Omental fat pad (tissue), 3 donors: ENCODE measurements at regions not wholly inside any gene's neighbourhood (a gene's known extent, or its start where the extent isn't known, plus 50 kb on each side); places are given as distances from the start of the nearest gene placed in this dataset.

Source experiments
- ATAC-seq: fragments of 150-250 bp; one replicate; pipeline ENCODE4 v1.9.1; 2016; ENCODE audit warnings: mild to moderate bottlenecking, moderate library complexity; ENCODE audit not compliant: low FRiP score
- DNase-seq: peaks from one replicate; pipeline ENCODE4 v3.0.0-alpha.2; 2019; ENCODE audit warnings: low spot score
- TF ChIP-seq, protein P1 (sequence below), 3 donors: fragments of 450-650 bp; IDR thresholded peaks; one replicate each; pipeline ENCODE4 v1.5.1; 2016 to 2017; ENCODE audit warnings: antibody characterized with exemption in 3 of 3, mild to moderate bottlenecking in 3 of 3, moderate library complexity in 2 of 3

DNA sequence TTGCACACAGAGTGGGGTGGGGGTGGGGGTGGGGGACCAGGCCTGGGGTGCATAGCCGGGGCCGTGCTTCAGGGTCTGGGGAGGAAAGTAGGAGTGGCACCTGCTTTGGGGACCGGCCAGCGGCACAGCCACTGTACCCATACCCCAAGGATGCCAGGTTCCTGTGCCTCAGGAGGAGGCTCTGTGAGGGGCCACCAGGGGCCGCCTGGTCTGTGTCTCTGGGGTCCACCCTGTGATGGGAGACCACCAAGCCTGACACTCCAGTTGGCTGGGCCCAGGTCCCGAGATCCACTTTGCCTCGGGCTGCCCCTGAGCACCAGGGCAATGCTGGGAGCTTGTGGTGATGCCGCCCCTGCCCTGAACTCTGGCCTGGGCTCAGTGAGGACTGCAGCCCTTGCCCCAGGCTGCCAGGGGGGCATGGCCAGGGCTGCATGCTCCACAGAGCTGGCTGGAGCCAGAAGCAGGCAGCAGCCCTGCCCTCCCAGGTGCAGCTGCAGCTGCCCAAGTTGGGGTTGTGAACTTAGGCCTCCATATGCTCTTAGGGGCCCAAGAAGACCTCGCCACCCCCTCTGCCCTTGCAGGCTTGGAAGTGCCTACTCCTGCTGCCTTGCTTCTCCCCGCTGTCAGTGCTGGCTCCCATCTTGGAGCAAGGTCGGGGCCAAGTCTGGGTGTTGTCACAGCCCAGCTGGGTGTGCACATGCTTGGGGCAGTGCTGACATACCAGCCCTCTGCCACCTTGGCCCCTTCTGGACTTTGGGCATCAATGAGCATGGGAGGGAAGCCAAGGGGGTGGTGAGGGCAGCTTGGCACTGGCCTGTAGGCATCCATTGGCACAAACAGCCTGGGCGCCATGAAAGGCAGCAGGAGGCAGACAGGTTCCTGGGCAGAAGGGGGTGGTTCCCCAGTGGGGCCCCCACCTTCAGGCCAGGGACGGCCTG is 123.3 kb upstream of the THY1 start:
- DNase-seq (no peak), ATAC-seq (no peak)
- TF ChIP-seq, protein P1, sequence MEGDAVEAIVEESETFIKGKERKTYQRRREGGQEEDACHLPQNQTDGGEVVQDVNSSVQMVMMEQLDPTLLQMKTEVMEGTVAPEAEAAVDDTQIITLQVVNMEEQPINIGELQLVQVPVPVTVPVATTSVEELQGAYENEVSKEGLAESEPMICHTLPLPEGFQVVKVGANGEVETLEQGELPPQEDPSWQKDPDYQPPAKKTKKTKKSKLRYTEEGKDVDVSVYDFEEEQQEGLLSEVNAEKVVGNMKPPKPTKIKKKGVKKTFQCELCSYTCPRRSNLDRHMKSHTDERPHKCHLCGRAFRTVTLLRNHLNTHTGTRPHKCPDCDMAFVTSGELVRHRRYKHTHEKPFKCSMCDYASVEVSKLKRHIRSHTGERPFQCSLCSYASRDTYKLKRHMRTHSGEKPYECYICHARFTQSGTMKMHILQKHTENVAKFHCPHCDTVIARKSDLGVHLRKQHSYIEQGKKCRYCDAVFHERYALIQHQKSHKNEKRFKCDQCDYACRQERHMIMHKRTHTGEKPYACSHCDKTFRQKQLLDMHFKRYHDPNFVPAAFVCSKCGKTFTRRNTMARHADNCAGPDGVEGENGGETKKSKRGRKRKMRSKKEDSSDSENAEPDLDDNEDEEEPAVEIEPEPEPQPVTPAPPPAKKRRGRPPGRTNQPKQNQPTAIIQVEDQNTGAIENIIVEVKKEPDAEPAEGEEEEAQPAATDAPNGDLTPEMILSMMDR (IDR thresholded peaks at IDR 0.05) = no peak

DNA sequence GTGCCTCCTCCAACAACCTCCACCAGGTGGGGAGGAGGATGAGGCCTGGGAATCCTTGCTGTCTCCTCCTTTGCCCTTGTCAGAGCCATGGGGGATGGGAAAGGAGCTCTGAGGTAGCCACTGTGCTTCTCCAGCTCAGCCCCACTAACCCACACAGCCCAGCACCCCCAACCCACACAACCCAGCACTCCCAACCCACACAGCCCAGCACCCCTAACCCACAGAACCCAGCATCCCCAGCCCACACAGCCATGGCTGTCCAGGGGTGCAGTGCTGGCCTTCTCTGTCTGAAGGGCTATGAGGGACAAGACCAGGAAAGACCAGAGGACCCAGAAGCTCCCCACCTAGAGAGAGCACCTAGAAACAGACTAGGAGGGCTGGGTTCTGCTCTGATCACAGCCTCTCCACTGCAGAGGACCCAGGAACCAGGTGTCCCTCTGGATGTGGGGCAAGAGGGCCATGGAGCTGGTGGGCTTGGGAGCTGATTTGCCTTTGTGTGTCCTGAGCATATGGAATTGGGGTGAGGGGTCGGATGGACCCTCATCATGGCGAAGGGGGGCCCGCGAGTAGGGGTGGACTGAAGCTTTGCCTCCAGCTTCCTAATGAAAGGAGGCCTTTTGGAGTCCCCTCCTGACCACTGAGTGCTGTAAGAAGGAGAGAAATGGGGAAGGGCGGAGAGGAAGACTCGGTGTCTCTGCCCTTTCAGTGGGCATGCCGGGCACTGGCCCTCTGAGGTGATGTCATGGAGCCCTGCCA is 117.6 kb upstream of the THY1 start:
- no peak for ATAC-seq
- no peak for DNase-seq
- TF ChIP-seq, protein P1 (IDR thresholded peaks at IDR 0.05) = no peak

DNA sequence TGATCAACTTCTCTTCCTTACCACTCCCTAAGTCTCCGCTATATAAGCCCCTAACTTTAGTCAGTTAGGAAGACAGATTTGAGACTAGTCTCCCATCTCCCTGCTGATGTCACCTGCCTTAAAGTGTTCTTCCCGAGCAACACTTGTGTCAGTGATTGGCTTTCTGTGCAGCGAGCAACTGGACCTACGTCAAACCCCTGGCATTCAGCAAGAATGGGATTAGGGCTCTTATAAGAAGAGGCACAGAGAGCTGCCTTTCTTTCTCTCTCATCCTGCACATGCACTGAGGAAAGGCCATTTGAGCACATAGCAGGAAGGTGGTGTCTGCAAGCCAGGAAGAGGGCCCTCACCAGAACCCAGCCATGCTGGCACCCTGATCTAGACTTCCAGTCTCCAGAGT is 116.6 kb upstream of the THY1 start:
- DNase-seq = no peak
- TF ChIP-seq, protein P1 (IDR thresholded peaks at IDR 0.05) = no peak
- no peak for ATAC-seq

DNA sequence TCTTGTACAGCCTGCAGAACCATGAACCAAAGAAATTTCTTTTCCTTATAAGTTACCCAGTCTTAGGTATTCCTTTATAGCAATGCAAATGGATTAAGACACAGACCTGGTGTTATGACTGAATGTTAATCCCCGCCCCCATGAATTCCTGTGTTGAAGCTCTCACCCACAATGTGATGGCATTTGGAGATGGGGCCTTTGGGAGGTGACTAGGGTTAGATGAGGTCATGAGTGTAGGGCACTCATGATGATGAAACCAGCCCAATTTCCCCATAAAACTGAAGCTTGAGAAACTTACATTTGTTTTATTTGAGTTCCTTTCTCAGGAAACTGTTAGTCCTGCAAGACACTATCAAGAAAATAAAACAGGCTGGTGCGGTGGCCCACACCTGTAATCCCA is 115.8 kb upstream of the THY1 start:
- DNase-seq (no peak), ATAC-seq (no peak)
- TF ChIP-seq, protein P1 (IDR thresholded peaks at IDR 0.05) = no peak

DNA sequence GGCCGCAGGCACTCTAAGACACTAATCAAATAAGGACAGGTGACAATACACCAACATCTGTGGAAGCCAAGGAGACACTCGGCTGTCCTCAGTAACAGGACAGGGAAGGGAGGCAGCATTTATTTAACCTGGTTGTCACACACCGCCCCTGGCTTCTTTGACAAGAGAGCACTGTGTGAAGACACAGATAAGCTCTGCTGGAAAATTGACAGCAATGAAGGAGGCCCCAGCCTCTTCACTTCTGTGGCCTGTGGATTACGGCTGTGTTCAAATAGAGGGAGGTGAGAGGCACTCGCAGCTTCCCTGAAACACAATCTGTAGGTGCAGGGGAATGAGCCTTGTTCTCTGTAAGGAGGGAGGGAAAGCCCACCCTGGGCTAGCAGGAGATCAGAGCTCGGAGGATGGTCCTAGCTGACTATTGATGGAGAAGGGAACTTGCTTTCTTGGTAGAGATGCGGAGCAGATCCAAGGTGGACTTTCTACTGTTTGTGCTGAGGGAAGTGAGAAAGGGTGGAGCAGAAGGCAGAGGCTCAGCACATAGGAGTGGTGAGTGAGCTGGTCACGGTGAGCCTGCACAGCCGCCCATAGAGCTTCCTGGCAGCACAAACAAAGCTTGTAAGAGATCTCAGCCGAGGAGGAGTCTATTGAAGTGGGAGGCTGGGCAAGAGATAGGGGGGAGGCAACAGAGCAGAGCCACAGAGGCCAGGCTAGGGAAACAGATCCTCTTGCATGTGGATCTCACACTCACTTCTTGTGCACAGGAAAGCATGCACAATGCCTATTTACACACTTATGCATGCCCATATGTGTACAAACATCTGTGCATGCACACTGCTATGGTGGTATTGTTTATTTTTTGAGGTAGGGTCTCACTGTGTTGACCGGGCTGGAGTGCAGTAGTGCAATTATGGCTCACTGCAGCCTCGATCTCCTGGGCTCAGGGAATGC is 114.6 kb upstream of the THY1 start:
- DNase-seq (no peak), ATAC-seq (no peak)
- TF ChIP-seq, protein P1 (IDR thresholded peaks at IDR 0.05) = no peak

DNA sequence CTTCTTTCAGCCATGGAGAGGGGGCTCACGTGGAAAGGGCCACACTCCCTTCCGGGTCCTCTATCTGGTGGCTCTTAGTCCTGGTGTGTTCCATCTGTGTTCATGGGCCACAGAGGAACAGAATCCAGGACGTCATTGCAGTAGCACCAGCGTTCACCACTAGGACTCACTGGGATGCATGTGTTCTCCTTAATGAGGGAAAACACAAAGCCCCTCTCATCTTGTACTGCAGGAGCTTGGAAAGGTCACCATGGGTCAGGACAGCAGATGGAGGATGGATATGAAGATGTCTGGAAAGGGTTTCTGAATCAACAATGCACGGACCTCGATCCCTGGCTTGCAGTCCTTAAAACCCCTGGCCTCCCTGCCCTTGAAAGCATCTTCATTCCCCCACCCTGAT is 113.8 kb upstream of the THY1 start:
- ATAC-seq = no peak
- TF ChIP-seq, protein P1 (IDR thresholded peaks at IDR 0.05) = no peak
- no peak for DNase-seq
